Dermis microvascular lymphatic vessel endothelial cell (primary cell): ENCODE measurements at regions not wholly inside any gene's neighbourhood (a gene's known extent, or its start where the extent isn't known, plus 50 kb on each side); places are given as distances from the start of the nearest gene placed in this dataset.
A peak's percentile ranks its signal among the peaks of the same experiment; 100 is the strongest.

Source experiments
- DNase-seq, 2 donors: peaks; one replicate each; pipeline versions ENCODE4 v3.0.0 to v3.0.0-alpha.2; 2010; ENCODE audit warnings: low read depth in 2 of 2

DNA sequence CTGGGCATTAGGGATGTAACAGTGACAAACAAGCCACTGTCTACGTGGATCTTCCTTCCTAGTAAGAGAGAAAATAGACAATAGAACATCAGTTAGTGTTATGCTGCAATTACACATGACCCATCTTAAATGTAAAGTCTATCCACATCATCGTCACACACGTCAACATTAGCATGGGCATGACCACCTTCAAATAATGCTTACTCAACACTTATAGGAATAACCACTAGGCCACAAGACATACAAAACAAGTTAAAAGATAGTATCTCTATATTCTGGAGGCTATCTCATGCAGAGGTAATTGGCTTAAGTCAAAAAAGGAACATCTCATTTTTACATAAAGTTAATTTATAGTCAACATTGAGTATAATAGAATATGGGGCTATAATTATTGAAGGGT lies 156.5 kb downstream of the MOXD1 start:
- no peak for DNase-seq

DNA sequence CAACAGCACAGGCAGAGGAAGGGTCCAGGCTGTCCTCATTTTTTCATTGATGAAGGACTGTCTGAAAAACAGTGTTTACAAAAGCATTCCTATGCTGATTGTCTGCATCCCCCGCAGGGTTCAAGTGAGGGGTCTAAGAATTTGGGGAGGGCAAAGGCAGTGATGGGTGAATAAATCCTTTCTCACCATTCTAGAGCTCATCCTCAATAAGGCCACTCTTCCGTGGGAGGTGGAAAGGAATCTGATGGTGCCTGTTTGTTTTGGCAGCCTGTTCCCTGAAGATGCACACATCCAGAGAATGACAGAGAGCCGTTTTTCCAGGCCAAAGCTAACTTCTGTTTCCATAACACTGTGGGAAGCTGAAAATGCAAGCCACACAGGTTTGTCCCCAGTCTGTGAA lies 164.5 kb downstream of the MOXD1 start:
- DNase-seq: peak; percentile 9 to 48

DNA sequence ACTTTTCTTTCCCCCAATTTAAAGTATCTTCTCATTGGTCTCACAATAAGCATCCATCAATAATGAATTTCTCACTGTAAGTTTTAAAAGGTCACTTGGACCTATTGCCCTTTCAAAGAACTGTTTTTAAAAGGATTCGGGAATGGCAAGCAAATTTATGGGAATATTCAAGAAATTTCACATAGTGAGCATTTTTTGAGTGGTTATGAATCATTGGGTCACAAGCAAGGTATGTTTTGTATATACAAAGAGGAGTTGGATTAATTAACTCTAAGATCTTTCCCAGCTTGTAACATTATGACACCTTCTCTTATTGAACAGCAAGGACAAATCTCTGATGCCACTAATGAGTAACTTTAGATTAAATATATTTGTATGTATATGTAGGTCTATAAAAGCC lies 165.0 kb downstream of the MOXD1 start:
- no peak for DNase-seq

DNA sequence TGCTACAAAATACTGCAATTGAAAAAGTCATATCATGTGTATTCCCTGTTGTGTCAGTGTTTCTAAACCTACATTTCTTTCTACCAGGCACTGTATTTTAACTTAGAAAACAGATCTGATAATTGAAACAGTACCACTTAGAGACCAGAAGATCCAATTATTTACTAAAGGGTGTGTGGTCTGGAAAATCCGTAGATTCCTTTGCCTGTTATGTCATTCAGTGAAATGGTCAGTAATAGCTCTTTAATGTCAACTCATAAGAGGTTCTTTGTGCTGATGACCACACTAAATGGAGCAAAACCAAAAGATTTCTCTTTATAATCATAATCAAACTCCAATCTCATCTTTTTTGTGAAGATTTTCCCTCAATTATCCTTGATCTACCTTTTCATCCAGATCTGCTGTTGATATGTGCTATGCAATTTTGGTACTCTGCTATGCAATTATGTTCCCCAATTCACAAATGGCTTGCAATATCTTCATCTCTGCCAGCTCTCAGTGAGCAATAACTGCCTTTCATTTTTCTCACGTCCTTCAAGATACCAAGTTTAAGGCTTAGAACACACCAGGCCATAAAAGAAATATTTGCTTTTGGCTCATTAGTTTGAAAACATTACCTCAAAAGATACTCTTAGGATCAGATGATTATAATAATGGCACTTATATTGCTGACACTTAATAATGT lies 165.5 kb downstream of the MOXD1 start:
- DNase-seq: no peak

DNA sequence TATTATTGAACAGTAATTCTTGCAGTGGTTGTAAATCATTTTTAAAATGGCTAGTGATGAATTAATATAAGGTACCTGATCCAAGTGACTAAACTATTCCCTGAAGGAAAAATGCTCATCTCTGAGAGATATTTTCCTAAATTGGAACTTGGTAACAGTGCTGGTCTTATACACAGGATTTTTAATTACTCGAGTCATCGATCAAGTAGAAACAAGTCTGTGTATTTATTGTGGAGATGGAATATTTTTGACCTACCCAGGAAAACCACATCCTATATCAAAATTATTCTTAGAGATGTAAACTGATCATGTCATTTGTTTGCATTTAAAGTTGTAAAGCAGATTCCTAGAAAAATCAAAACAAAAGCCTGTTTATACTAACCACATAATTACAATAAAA lies 166.9 kb downstream of the MOXD1 start:
- no peak for DNase-seq

DNA sequence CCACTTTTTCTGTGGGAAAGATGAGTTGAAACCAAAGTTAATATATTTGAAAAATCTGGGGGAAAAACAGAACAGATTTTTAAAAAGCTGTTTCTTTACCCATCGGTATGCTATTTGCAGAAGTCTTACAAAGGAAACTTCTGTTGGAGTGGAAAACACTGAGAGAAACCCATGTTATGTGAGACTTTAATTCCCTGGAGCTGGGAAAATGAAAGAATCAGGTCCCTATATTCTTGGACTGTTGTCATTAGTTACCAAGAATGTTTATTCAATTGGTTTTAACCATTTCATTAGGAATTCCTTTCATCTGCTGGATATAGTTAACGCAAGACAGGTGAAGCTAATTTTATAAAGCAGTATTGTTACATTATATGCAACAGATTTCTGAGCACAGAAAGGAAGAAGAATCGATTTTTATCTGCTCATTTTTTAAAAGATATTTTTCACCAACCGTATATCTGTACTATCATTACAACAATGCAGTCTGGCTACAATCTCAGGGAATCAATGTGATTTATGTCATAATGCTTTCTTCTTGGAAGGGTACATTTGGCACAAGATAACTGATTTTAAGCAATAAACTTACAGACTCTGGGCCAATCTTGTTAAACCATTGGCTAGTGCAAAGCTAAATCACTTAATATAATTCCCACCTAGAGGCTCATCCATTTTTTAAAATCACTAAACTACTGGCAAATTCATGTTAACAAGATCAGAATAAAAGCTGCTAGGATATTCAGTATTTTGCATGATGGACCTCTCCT lies 170.0 kb downstream of the MOXD1 start:
- DNase-seq: no peak

DNA sequence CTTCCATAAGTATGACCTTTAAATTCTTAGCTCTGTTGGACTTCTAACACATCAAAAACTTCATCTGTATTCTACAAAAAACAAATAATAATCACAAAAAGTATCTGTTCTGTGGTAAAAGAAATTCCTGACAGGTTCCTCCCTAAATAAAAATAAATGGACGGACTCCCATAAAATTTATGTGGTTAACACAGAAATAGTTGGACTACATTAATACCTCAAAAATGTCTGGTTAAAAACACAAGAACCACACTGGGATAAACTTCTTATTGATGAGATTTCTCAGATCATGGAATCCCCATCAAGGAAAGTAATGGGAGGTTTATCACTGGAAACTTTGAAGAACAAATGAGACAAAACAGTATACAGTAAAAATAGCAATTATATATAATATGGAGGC lies 172.4 kb downstream of the MOXD1 start:
- DNase-seq: no peak

DNA sequence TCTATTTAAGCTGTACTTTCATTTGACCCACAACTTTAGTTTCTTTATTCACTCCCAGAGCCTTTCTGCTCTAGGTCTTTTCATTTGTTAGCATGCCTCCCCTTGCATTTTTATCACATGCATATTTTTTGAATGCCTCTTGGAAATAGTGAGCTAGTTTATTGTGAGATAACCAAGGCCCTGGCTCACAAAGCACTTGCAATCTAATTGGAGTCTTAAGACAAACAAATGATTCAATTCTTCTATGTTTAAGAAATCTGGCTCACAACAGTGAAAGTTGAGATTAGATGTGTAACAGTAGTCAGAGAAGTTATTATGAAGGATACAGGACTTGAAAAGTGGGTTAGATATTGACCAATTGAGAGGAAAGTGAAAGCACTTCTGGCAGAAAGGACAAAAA lies 173.4 kb downstream of the MOXD1 start:
- DNase-seq: no peak

DNA sequence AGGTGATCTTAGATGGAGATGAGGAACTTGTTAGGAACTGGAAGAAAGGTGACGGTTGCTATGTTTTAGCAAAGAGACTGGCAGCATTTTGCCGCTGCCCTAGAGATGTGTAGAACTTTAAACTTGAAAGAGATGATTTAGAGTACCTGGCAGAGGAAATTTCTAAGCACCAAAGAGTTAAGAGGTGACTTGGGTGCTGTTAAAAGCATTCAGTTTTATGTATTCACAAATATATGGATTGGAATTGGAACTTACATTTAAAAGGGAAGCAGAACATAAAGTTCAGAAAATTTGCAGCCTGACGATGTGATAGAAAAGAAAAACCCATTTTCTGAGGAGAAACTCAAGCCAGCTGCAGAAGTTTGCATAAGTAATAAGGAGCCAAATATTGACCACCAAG lies 176.3 kb downstream of the MOXD1 start:
- DNase-seq: no peak

DNA sequence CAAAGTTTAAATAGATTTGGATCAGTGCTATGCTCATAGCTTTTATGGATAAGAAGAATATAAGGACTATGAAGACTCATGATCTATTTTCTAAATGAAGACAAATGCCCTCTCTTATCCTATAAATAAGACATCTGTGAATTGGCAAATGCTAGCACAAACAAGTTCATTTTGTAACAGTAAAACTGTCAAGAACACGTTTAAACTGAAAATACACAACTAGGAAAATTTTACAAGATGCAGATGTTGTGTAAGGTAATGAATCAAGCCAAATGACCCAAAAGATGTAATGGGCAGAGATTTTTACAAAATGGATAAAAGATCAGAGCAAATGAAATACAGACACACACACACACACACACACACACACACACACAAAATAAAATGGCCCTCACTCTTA lies 180.5 kb downstream of the MOXD1 start:
- DNase-seq: no peak

DNA sequence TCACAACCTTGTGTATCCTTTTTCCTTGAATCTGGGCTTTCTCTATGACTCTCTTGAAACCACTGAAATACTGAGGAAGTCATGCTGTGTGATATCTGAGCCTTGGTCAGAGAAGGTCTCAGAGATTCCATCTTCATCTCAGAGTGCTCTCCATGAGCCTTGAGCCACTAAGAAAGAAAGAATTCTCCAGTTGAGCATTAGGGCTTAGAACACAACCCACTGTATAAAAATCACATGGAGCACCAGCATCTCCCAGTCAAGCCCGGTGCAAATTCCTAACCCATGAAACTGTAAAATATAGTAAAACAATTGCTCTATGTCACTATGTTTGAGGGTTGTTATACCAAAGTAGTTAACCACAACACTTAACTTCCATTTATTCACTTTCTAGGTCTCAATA lies 181.4 kb downstream of the MOXD1 start:
- no peak for DNase-seq

DNA sequence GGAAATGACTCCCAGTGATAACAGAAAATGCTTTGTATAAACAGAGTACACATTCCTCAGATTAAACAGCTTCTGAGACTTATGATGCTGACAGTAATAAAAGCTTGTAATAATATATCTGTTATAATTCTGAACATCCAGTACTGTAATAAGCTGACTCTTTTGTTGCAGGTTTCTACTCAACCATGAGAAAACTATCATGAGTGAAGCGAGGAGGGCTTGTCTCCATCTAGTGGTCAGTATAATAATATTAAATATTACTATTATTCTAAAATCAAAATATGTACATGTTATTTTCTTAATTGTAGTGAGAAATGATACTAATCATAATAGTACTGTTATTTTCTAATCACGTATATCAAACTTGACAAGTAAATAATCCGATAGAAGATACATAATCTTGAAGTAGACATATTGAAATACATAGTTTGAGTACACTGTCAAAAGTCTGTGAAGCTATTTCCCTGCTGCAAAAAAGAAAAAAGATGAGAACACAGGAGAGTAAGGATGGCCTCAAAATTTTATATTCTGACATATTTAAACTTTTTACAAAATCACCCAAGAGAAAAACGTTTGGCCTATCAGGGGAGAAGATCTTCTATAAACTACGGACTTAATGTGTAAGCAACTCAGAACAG lies 183.1 kb downstream of the MOXD1 start:
- peak; percentile 23 to 62 for DNase-seq

DNA sequence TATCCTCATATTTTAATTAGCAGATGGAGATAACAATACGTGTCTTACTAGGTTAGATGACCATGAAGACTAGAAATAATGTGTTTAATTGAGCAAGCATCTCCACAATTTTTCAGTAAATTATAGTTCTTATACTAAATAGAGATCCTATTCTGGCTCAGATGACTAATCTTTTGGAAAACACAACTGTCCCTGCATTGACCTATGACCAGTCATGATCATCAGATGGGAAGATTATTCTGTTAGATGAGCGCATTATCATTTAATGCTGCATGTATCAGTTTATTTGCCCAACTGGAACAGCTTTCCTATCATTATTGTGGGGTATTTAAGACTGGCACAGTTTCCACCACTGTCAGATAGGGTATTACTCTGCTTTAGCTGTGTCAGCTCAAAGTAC lies 185.5 kb downstream of the MOXD1 start:
- DNase-seq: no peak

DNA sequence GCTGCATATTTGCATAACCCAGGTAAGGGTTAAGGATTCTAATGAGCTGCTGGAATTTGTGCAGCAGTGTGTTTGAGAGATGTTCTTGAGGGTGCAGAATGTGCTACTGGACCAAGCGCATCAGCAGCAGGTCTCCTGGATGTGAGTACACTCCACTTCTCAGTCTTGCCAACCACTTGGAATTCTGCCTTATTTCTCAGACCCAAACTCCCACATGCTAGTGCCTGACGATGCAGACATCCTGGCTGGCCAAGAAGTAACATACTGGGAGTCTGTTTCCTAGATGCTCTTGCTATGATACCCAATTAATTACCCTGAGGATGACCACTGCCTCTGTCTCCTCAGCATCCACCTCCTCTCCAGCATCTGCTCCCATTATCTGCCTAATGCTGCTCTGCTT lies 186.6 kb downstream of the MOXD1 start:
- no peak for DNase-seq

DNA sequence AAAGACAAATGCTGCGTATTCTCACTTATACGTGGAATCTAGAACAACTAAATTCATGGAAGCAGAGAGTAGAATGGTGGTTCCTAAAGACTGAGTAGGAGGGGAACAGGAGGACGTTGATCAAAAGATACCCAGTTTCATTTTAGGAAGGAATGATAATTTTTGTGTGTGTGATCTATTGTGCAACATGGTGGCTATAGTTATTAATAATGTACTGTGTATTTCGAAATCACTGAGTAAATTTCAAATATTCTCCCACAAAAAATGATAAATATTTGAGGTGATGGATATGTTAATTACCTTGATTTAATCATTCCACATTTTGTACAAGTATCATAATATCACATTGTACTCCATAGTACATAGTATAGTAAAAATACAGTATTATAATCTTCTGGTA lies 187.5 kb downstream of the MOXD1 start:
- DNase-seq: no peak

DNA sequence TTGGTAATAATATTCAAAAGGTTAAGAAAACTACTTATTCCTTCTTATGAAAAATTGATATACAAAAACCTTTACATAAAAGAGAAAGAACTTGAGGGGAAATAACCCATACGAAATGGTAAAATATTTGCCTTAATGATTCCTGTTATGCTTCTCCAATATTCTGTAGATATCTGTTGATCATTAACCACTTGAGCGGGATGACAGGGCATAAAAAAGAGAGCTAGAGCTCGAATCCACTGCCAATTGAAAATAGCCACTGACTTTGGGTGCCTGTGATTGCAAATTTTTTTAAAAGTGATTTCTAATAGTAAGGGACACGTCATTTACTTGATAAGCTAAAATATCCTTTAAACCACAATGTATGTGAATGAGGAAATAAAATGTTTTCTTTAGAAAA lies 188.1 kb downstream of the MOXD1 start:
- no peak for DNase-seq

DNA sequence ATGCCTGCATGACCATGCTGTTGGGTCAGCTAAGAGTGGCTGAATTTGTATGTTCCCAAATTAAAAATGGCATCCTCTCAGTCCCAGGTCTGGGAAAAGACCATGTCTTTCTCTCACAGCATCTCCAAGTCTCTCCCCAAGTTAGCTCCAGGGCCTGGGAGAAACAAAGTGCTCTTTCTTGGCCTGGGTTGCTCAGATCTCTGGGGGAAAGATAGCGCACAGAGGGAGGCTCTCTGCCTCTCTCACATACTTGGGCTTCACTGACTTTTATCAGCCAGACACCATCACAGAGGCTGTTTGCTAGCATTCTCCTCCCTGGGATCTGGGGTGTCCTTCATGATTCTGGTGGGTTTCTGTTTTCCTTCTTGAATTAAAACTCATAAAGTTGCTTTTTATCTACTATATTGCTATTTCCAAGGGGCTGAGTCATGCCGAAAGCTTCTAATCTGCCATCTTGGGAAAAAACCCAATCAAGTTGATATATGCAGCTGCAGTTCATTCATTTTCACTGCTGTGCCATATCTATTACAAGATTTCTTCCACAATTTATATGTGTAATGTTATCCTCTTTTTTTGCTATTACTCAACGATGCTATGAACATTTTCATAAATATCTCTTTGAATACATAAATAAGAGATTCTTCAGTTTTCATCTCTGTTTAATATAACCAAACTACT lies 190.2 kb downstream of the MOXD1 start:
- no peak for DNase-seq

DNA sequence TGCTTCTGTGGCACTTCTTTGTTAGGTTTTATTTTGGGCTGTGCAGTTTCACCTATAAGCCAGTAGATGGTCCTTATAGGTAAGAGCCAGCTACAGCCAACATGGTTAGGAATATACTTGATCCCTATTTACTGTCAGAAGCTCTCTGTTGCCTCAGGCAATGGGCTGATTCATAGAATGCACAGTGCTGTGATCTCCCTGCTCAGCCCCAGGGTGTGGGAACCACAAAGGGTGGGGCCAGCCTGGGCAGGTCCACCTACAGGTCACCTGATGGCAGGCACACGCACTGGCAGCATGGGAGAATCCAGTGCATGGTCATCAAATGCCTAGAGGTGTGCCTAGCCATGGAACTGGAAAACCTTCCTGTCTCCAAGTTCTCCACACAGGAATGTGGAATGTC lies 191.9 kb downstream of the MOXD1 start:
- no peak for DNase-seq

DNA sequence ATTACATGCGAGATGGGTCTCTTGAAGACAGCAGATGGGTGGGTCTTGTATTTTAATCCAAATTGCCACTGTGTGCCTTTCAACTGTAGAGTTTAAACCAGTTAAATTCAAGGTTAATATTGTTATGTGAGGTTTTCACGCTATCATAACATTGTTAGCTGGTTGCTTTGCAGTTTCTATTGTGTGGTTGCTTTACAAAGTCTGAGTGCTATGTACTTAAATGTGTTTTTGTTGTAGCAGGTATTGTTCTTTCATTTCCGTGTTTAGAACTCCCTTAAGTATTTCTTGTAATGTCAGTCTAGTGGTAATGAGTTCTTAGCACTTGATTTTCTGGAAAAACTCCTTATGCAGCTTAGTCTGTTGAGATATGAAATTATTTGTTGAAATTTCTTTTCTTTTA lies 193.3 kb downstream of the MOXD1 start:
- peak in 1 of 2 donors; percentile 53 for DNase-seq

DNA sequence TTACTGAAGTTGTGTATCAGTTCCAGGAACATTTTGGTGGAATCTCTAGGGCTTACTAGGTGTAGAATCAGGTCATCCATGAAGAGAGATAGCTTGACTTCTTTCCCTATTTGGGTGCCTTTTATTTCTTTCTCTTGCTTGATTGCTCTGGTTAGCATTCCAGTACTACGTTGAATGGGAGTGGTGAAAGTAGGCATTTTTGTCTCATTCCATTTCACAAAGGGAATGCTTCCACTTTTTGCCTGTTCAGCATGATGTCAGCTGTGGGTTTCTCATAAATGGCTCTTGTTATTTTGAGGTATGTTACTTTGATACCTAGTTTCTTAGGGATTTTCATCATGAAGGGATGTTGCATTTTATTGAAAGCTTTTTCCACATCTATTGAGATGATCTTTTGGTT lies 195.3 kb downstream of the MOXD1 start:
- no peak for DNase-seq

DNA sequence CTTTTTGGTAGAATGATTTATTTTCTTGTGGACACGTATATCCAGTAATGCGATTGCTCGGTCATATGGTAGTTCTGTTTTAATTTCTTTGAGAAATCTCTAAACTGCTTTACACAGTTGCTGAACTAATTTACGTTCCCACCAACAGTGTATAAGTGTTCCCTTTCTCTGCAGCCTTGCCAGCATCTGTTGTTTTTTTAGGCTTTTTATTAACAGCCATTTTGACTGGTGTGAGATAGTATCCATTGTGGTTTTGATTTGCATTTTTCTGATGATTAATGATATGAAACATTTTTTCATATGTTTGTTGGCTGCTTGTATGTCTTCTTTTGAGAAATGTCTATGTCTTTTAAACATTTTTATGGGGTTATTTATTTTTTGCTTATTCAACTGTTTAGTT lies 196.7 kb downstream of the MOXD1 start:
- no peak for DNase-seq

DNA sequence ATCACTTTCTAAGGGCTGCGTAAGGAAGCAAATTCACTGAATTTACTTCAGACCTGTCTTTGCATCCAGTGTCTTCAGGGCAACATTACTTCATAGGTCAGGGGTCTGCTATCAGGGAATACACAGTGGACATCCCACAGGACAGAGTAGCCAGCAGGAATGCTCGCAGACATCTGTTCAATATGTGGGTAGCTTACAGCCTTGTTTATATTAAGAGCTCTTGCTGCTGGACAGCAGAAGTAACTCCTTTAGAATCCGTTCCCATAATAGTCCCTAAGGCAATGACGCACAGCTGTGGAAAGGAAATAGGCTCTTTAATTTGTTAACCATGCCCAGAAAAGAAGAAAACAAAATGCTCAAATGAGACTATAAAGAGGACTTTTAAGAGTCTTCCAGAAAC lies 198.7 kb downstream of the MOXD1 start:
- DNase-seq: peak in 1 of 2 donors; percentile 76
